Lung (tissue), 11 donors: ENCODE measurements at regions not wholly inside any gene's neighbourhood (a gene's known extent, or its start where the extent isn't known, plus 50 kb on each side); places are given as distances from the start of the nearest gene placed in this dataset.
"Not testable (repeated sequence)": the region's sequence is repeated elsewhere in the genome, so short reads cannot be mapped to it uniquely, and the experiment has no call there.

Experiments
- ATAC-seq: fragments of 200-7000 bp; cut with Tn5 transposase; one replicate; pipeline ENCODE4 v1.9.1; 2020; ENCODE audit warnings: moderate number of reproducible peaks; ENCODE audit not compliant: insufficient read depth, low FRiP score
- DNase-seq, 3 donors: peaks; one replicate each; pipeline ENCODE4 v3.0.0-alpha.2; 2013 to 2017
- H3K27ac ChIP-seq, 2 donors: one replicate each; pipeline ENCODE4 v1.5.1; 2013; ENCODE audit warnings: mild to moderate bottlenecking in 2 of 2, moderate library complexity in 2 of 2, control low read depth in 1 of 2, inconsistent platforms in 1 of 2, low read depth in 1 of 2, low read length in 1 of 2
- H3K27me3 ChIP-seq, 3 donors: one replicate each; pipeline ENCODE4 v1.5.1; 2013; ENCODE audit warnings: low read length in 2 of 3; ENCODE audit not compliant: control insufficient read depth in 3 of 3, insufficient read depth in 3 of 3
- H3K36me3 ChIP-seq, 4 donors: one replicate each; pipeline ENCODE4 v1.5.1; 2013; ENCODE audit warnings: low read length in 4 of 4, mild to moderate bottlenecking in 1 of 4, moderate library complexity in 1 of 4; ENCODE audit not compliant: control insufficient read depth in 4 of 4, insufficient read depth in 4 of 4
- H3K4me1 ChIP-seq, 5 donors: one replicate each; pipeline ENCODE4 v1.5.1; 2013; ENCODE audit warnings: low read length in 5 of 5, mild to moderate bottlenecking in 2 of 5, moderate library complexity in 1 of 5; ENCODE audit not compliant: control insufficient read depth in 5 of 5, insufficient read depth in 5 of 5
- H3K4me3 ChIP-seq: one replicate; pipeline ENCODE4 v1.5.1; 2013; ENCODE audit warnings: mild to moderate bottlenecking, control low read depth, moderate library complexity
- H3K9ac ChIP-seq, 2 donors: one replicate each; pipeline ENCODE4 v1.5.1; 2013; ENCODE audit warnings: low read length in 2 of 2, control low read depth in 1 of 2; ENCODE audit not compliant: insufficient read depth in 1 of 2
- H3K9me3 ChIP-seq, 4 donors: one replicate each; pipeline ENCODE4 v1.5.1; 2013; ENCODE audit warnings: low read length in 3 of 4, mild to moderate bottlenecking in 1 of 4, moderate library complexity in 1 of 4; ENCODE audit not compliant: control insufficient read depth in 4 of 4, insufficient read depth in 3 of 4
- CTCF ChIP-seq: IDR thresholded peaks from 2 replicates; pipeline ENCODE4 v1.5.1; 2012; ENCODE audit warnings: mild to moderate bottlenecking; ENCODE audit errors: control extremely low read depth, extremely low read depth
- WGBS, 2 donors: extraction: QIAGEN DNeasy Blood & Tissue Kit; methylation state at CpG; one replicate each; pipeline ENCODE4 v1.1.7; 2013; 5-methylcytosine and 5-hydroxymethylcytosine counted together
- donor health status: control.
- donor health status: control.
- donor health status: Bipolar disorder and iron deficiency.
- donor health status: healthy.
- donor health status: DM: yes; HTN: yes; CAD: no.

DNA sequence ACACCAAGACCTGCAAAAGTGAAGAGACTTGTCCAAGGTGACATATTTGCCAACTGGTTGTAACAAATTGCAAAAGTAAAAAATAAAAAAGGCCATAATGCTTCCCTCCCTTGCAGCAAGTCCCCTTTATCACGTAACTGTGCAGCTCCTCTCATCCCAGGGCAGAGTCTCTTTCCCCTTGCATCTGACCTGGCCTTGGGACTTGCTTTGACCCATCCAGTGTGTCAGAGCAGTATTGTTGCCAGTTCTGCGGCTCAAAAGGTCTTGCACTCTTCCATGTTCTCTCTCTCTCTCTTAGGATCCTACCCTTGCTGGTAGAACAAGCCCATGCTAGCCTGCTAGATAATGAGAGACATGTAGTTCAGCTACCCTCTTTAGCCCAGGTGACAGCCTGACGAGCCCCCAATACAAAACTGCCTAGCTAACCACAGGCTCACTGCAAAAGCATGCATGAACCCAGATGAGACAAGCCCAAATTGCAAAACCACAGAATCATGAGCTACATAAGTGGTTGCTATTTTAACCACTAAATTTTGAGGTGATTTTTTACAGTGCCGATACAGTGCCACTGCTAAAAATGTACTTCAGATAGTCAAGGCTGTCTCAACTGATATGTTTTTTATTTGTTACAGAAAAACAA lies 289.5 kb upstream of the PPARGC1A start:
- no peak overlapping the region for H3K27ac ChIP-seq
- WGBS, 2 donors = 80 to 89% methylated on average over 4 of the region's 4 CpGs
- H3K4me1 ChIP-seq = no peaks in the 10 kb centered on the region
- H3K9me3 ChIP-seq = peaks cover 0 to 2% (median 0%) of the 10 kb centered on the region in 4 donors
- no peak for TF ChIP-seq CTCF
- H3K9ac ChIP-seq = no peak overlapping the region
- H3K36me3 ChIP-seq = no peaks in the 10 kb centered on the region
- DNase-seq (no peak), ATAC-seq (no peak)
- no peak overlapping the region for H3K4me3 ChIP-seq
- H3K27me3 ChIP-seq = no peaks in the 10 kb centered on the region

GRCh38 chr4:24177443-24177842 lies 287.6 kb upstream of the PPARGC1A start:
- not testable (repeated sequence) for H3K4me3 ChIP-seq, H3K36me3 ChIP-seq, H3K9ac ChIP-seq, H3K27ac ChIP-seq, H3K27me3 ChIP-seq, H3K9me3 ChIP-seq, ATAC-seq, H3K4me1 ChIP-seq, DNase-seq
- WGBS, 2 donors = 89% methylated on average over 2 of the region's 2 CpGs

DNA sequence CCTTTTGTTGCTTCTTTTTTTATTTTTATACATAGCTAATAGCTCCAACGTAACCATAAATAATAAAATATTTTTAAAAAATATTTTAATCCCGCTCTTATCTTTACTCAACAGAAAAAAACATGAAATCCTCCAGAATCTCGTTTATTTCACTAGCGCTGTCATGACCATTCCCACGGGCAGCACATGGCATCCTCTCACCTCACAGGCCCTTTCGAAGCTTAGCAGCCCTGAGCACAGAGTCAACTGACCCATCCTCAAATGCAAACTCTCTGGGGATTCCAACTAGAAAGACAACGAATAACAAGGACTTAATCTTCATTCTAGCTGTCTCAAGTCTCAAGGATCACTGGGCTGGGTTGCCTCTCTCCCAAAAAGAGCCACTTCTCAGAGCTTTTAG lies 285.9 kb upstream of the PPARGC1A start:
- WGBS, 2 donors = 88% methylated on average over 7 of the region's 7 CpGs
- Histone ChIP-seq H3K27ac (no peak overlapping the region), H3K36me3 (no peaks in the 10 kb centered on the region), H3K27me3 (no peaks in the 10 kb centered on the region), H3K4me1 (no peaks in the 10 kb centered on the region), H3K4me3 (no peak overlapping the region), H3K9ac (no peak overlapping the region), H3K9me3 (no peaks in the 10 kb centered on the region)
- DNase-seq (no peak), ATAC-seq (no peak)
- TF ChIP-seq CTCF = no peak

- Histone ChIP-seq H3K27ac (no peak overlapping the region), H3K9me3 (no peaks in the 10 kb centered on the region), H3K27me3 (no peaks in the 10 kb centered on the region), H3K9ac (no peak overlapping the region), H3K4me1 (no peaks in the 10 kb centered on the region), H3K4me3 (no peak overlapping the region), H3K36me3 (no peaks in the 10 kb centered on the region)
- 80 to 82% methylated on average over 4 of the region's 4 CpGs for WGBS, 2 donors
- DNase-seq (no peak), ATAC-seq (no peak)
- TF ChIP-seq CTCF = no peak
Measured at GRCh38 chr4:24174602-24175001, 284.8 kb upstream of the PPARGC1A start.
